HEK293 (cell line): ENCODE measurements at regions not wholly inside any gene's neighbourhood (a gene's known extent, or its start where the extent isn't known, plus 50 kb on each side); places are given as distances from the start of the nearest gene placed in this dataset.

Experiments
- ATF2 ChIP-seq: fragments of 450-650 bp; formaldehyde crosslinking; IDR thresholded peaks from 2 replicates; pipeline ENCODE4 v1.5.1; 2016; ENCODE audit warnings: missing biosample characterization, missing genetic modification characterization, low read depth
- TCF7L2 ChIP-seq: IDR thresholded peaks from 2 replicates; pipeline ENCODE4 v1.6.1; 2011; ENCODE audit warnings: low read depth, mild to moderate bottlenecking, inconsistent platforms, low read length, moderate library complexity, borderline replicate concordance
- ZNF214 ChIP-seq: fragments of 450-650 bp; formaldehyde crosslinking; IDR thresholded peaks from 2 replicates; pipeline ENCODE4 v1.5.1; 2017; ENCODE audit warnings: missing biosample characterization, mild to moderate bottlenecking, missing genetic modification characterization, borderline replicate concordance
- ZNF354C ChIP-seq: fragments of 450-650 bp; formaldehyde crosslinking; IDR thresholded peaks from 2 replicates; pipeline ENCODE4 v1.5.1; 2016; ENCODE audit warnings: missing biosample characterization, missing genetic modification characterization, low read depth, borderline replicate concordance
- ZNF394 ChIP-seq: fragments of 450-650 bp; formaldehyde crosslinking; IDR thresholded peaks from 2 replicates; pipeline ENCODE4 v1.5.1; 2016; ENCODE audit warnings: missing biosample characterization, missing genetic modification characterization, mild to moderate bottlenecking, moderate library complexity, borderline replicate concordance
- TF ChIP-seq, protein P1 (sequence below): fragments of 450-650 bp; formaldehyde crosslinking; IDR thresholded peaks from 2 replicates; pipeline ENCODE4 v1.5.1; 2016; ENCODE audit warnings: missing biosample characterization, missing genetic modification characterization
- TF ChIP-seq, protein P2 (sequence below): fragments of 450-650 bp; IDR thresholded peaks from 2 replicates; pipeline ENCODE4 v1.5.1; 2018; ENCODE audit warnings: missing biosample characterization, mild to moderate bottlenecking, missing genetic modification characterization

- TF ChIP-seq ZNF214 (tag by site-specific recombination) (no peak), TCF7L2 (no peak), ZNF354C (tag by site-specific recombination) (no peak), ZNF394 (no peak), ATF2 (tag by site-specific recombination) (no peak)
- TF ChIP-seq, protein P1, sequence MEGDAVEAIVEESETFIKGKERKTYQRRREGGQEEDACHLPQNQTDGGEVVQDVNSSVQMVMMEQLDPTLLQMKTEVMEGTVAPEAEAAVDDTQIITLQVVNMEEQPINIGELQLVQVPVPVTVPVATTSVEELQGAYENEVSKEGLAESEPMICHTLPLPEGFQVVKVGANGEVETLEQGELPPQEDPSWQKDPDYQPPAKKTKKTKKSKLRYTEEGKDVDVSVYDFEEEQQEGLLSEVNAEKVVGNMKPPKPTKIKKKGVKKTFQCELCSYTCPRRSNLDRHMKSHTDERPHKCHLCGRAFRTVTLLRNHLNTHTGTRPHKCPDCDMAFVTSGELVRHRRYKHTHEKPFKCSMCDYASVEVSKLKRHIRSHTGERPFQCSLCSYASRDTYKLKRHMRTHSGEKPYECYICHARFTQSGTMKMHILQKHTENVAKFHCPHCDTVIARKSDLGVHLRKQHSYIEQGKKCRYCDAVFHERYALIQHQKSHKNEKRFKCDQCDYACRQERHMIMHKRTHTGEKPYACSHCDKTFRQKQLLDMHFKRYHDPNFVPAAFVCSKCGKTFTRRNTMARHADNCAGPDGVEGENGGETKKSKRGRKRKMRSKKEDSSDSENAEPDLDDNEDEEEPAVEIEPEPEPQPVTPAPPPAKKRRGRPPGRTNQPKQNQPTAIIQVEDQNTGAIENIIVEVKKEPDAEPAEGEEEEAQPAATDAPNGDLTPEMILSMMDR (tag by site-specific recombination): no peak
- TF ChIP-seq, protein P2, sequence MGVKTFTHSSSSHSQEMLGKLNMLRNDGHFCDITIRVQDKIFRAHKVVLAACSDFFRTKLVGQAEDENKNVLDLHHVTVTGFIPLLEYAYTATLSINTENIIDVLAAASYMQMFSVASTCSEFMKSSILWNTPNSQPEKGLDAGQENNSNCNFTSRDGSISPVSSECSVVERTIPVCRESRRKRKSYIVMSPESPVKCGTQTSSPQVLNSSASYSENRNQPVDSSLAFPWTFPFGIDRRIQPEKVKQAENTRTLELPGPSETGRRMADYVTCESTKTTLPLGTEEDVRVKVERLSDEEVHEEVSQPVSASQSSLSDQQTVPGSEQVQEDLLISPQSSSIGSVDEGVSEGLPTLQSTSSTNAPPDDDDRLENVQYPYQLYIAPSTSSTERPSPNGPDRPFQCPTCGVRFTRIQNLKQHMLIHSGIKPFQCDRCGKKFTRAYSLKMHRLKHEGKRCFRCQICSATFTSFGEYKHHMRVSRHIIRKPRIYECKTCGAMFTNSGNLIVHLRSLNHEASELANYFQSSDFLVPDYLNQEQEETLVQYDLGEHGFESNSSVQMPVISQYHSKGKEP (tag by site-specific recombination): no peak
Observed at GRCh38 chr6:25122001-25122400, 157.2 kb upstream of the CARMIL1 start.
